Breast epithelium (tissue), 3 donors: ENCODE measurements at regions not wholly inside any gene's neighbourhood (a gene's known extent, or its start where the extent isn't known, plus 50 kb on each side); places are given as distances from the start of the nearest gene placed in this dataset.

Experiments used
- POLR2A ChIP-seq: fragments of 450-650 bp; IDR thresholded peaks from one replicate; pipeline ENCODE4 v1.6.1; 2016; ENCODE audit warnings: antibody characterized with exemption, mild to moderate bottlenecking, moderate library complexity
- POLR2AphosphoS5 ChIP-seq, 3 donors: sonication (generic); formaldehyde crosslinking; IDR thresholded peaks; one replicate each; pipeline ENCODE4 v1.6.1; 2017; ENCODE audit warnings: antibody characterized with exemption in 3 of 3
- TF ChIP-seq, protein P1 (sequence below), 3 donors: fragments of 450-650 bp; IDR thresholded peaks; one replicate each; pipeline ENCODE4 v1.5.1; 2016 to 2017; ENCODE audit warnings: antibody characterized with exemption in 3 of 3, mild to moderate bottlenecking in 3 of 3, moderate library complexity in 3 of 3

GRCh38 chr4:14049946-14050345, 422.4 kb upstream of the BOD1L1 start:
- no peak for TF ChIP-seq POLR2A
- TF ChIP-seq, protein P1, sequence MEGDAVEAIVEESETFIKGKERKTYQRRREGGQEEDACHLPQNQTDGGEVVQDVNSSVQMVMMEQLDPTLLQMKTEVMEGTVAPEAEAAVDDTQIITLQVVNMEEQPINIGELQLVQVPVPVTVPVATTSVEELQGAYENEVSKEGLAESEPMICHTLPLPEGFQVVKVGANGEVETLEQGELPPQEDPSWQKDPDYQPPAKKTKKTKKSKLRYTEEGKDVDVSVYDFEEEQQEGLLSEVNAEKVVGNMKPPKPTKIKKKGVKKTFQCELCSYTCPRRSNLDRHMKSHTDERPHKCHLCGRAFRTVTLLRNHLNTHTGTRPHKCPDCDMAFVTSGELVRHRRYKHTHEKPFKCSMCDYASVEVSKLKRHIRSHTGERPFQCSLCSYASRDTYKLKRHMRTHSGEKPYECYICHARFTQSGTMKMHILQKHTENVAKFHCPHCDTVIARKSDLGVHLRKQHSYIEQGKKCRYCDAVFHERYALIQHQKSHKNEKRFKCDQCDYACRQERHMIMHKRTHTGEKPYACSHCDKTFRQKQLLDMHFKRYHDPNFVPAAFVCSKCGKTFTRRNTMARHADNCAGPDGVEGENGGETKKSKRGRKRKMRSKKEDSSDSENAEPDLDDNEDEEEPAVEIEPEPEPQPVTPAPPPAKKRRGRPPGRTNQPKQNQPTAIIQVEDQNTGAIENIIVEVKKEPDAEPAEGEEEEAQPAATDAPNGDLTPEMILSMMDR (IDR thresholded peaks at IDR 0.05) = no peak
- TF ChIP-seq POLR2AphosphoS5 (IDR thresholded peaks at IDR 0.05) = no peak
